Hematopoietic multipotent progenitor cell treated with erythropoietin and hydrocortisone succinate and interleukin-3 and kit ligand, for 6 days (in vitro differentiated cells): ENCODE measurements at regions not wholly inside any gene's neighbourhood (a gene's known extent, or its start where the extent isn't known, plus 50 kb on each side); places are given as distances from the start of the nearest gene placed in this dataset.
A peak's percentile ranks its signal among the peaks of the same experiment; 100 is the strongest.
"Not testable (repeated sequence)": the region's sequence is repeated elsewhere in the genome, so short reads cannot be mapped to it uniquely, and the experiment has no call there.

ENCODE experiments used
- DNase-seq: peaks from one replicate; pipeline ENCODE4 v3.0.0-alpha.2; 2015

DNA sequence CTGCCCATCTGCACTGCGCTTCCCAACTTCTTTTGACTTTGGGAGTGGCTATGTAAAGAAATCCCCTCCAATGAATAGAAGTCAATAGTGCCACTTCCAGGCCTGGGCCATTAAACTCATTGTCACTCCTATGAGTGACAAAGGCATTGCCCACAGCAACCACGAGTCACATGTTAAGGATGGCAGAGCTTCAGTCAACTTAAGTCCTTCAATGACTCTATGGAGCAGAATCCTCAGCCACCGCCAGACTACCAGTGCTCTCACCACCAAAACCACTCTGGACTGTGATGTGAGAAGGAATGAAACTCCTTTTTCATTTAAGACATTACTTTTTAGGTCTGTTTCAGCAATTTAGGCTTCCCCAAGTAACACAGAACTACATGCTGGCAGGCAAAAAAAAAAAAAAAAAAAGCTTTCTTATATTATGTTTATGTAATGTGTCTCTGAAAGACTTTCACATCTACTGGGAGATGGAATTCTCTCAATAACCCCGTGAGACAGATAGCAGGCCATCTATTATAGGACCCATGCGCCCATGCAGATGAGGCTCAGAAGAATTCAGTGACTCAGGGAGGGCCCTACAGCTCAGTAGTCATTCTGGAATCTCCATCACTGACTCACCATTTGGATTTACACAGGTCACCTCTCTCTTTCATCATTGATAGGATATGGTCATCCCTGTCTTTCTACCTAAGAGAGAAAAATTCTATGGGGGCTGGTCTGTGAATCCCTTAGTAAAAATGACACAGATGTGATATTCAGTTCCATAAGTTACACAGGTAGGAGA is 180.5 kb downstream of the CEMIP2 start:
- peak; percentile 6 for DNase-seq

GRCh38 chr9:71583792-71584191 is 184.5 kb downstream of the CEMIP2 start:
- DNase-seq = no peak

GRCh38 chr9:71582347-71582746 is 186.0 kb downstream of the CEMIP2 start:
- no peak for DNase-seq

DNA sequence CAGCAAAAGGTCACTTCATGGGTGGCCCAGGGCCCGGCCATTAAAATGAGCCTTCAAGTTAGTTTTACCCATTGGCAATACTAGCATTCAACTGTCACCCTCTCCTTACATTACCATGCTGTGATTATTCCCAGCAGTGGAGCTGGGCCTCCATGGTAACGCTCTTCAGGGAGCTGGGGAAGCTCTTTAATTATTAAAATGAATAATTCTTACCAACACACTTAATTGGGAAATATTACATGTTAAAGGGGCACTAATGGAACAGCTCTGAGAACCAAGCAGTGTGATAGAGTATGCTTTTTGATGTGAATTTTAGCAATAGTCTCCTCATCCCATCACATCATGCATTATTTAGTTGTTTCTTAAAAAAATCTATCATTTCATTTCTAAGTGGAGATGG is 187.2 kb downstream of the CEMIP2 start:
- DNase-seq = no peak

GRCh38 chr9:71571186-71571585 is 197.1 kb downstream of the CEMIP2 start:
- peak; percentile 11 for DNase-seq

- no peak for DNase-seq
Measured at GRCh38 chr9:71567890-71568289, 200.4 kb downstream of the CEMIP2 start.

GRCh38 chr9:71562140-71562539 is 206.2 kb downstream of the CEMIP2 start:
- DNase-seq = no peak

DNA sequence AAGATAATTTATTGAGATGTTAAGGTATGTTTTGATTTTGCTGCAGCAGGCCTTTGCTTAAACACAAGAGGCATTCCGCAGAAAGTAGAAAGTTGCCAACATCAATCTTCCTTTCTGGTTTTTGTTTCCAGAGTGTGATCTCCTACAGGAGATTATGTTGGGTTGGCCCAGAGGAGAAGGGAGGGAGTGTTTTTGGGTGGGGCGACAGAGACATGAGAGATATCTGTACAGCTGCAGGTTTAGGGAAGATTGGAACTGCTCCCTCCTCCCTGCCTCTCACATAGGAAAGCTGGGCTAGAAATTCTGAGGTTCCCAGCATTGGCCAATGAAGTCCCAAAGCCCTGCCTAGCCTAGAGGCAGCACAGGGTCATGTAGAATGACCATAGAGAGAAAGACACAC is 211.0 kb downstream of the CEMIP2 start:
- no peak for DNase-seq

DNA sequence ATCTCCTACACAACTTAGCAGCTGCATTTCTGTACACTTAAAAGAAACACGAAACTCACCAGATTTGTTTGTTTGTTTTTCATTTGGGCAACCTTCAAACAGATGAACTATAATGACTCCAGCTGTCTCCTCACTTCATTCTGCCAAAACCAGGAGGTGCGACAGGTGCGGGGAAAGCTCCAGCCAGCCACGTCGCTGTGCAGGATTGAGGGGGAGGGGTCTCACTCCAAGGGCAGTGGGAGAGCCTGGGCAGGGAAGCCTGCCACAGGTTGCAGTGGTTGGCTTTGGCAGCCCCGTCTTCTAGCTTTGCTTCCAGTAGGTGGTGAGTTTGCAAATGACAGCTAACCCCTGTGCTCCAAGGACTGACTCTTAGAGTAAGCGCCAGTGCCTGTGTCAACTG is 215.8 kb downstream of the CEMIP2 start:
- DNase-seq = no peak

DNA sequence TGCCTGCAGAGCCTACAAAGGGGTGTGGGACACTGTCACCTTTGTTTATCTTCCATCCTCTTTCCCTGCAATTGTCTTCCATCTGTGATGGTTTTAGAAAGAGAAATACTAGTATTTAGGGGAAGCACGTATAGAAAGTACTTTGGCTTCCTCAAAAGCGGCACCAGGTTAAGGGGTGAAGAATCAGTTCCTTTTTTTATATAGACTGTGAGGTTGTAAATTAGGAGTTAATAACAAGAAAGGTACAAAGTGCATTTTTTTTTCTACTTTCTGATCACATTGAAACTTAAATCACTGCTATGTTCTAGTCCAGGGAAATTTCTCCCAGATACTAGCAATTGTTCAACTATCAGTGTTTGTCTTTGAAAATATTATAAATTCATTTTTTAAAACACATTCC is 219.3 kb downstream of the CEMIP2 start:
- DNase-seq = no peak

GRCh38 chr9:71544464-71544863 is 223.8 kb downstream of the CEMIP2 start:
- no peak for DNase-seq

- DNase-seq = no peak
Measured at GRCh38 chr9:71541436-71541835, 226.9 kb downstream of the CEMIP2 start.

DNA sequence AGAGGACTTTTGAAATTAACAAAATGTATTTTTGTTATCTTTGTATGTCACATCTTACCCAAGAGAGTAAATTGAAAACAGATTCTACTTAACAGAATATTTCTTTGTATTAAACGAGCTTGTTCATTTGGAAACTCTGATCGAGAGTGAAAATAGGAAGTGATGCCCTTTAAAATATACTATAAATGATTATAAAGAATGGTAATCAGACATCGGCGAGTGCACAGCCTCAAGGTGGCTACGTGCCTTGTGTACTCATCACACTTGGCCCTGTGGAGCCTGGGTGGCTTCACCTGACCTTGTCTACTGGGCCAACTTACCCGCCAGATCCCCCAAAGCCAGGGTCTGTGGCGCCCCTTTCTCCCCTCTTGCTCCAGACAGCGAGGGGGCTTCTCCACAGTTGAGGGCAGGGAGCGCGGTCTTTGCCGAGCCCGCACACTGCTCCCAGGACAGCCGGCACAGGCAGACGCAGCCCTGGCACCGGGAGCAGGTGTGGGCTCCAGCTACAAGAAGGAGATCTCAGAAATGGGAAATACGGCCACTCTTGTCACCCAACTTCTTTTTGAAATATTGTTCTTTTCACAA is 243.2 kb downstream of the CEMIP2 start:
- no peak for DNase-seq

GRCh38 chr9:71524516-71524915 is 243.8 kb downstream of the CEMIP2 start:
- DNase-seq = no peak

GRCh38 chr9:71521132-71521531 is 247.2 kb downstream of the CEMIP2 start:
- no peak for DNase-seq

DNA sequence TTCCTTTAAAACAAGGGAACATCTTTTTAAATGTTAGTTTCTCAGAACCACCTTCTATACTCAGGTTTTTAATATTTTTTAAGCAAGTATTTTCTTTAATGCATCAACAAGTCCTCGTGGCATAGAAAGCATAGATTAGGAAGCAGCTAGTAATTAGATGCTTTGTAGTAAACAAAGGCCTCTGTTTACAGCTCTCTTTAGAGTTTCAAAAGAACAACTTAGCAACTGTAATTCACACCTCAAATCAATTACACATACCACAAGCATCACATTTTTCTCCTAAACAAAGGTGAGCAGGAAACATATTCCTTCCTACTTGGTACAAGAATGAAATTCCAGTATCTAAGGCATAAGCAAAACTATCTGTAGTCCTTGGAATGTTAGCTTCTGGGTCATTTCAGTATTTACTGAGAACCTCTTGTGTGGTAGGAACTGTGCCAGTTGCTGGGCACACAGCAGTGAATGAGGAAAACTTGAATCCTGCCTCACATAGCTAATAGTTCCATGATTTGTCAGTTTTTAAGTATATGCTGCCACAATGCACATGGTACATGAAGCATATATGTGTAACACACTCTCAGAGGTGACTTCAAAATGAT is 249.1 kb downstream of the CEMIP2 start:
- DNase-seq = no peak

- DNase-seq = no peak
Measured at GRCh38 chr9:71518045-71518827, 250.1 kb downstream of the CEMIP2 start.

DNA sequence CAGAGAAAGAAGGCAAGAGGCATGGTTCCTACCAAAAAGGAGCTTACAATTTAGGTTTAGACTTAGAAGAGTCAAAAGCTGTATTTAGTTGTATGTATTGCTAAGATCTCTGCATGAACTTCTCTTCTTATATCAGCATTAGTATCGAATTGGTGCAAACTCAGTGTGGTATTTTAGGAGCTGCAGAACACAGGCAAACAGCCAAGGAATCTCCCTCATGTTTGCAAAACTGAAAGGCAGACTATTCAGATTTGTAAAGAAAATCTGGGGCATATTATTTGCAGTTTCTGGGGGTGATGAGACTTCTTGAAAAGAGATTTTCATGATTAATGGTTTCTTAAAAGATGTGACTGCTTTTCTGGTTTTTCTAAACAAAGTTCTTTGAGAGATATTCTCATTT is 252.7 kb downstream of the CEMIP2 start:
- no peak for DNase-seq

GRCh38 chr9:71515107-71515506 is 253.2 kb downstream of the CEMIP2 start:
- no peak for DNase-seq

DNA sequence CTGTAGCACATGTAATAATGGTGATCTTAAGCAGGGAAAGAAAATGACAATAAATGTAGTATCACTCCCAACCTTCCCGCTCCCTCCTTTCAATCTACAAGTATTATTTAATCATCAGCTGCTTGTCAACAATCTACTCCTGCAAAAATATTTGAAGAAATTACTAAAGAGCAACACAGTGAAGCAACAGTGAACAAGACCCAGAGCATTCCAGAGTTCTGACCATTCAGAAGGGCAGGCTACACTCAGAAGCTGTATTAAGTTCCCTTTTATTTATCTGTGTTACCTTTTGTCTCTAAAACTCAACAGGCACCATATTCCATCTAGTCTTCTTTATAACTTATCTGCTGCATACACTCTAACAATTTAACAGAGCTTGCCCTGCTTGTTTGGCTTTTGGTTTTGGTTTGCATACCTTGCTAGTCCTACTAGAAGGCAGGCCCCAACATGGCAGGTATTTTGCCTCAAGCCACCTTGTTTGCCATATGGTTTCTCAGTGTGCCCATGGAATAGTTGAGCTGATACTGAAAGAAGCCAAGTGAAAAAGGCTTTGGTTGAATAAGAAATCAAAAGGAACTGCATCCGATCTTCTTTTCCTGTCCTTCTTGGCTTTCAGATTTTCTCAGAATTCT is 253.9 kb downstream of the CEMIP2 start:
- no peak for DNase-seq

DNA sequence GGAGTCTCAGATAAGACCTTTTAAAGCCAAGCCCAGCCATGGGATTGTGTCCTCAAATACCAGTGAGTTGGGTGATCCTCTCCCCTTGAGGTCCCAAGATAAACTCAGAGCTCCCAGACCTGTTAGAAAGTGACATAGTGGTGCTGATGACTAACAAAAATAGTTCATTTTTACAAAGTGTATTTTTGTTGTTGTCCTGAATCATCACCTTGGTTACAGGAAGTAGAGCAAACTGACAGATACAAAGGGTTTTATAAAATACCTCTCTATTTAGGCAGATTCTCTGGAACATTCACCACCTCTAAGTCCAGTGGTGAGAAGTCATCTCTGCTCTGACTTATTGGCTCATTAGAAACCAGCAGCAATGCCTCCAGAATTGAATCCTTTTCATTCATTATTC is 259.3 kb downstream of the CEMIP2 start:
- DNase-seq = no peak

GRCh38 chr9:71508141-71508540 is 260.2 kb downstream of the CEMIP2 start:
- not testable (repeated sequence) for DNase-seq

GRCh38 chr9:71506821-71507220 is 261.5 kb downstream of the CEMIP2 start:
- no peak for DNase-seq
